Stimulated activated CD4-positive, alpha-beta T cell treated with anti-CD3 and anti-CD28 coated beads, Interleukin-15, amount 100 ng/mL, for 1 hour (primary cell): ENCODE measurements at regions not wholly inside any gene's neighbourhood (a gene's known extent, or its start where the extent isn't known, plus 50 kb on each side); places are given as distances from the start of the nearest gene placed in this dataset.
"Not testable (repeated sequence)": the region's sequence is repeated elsewhere in the genome, so short reads cannot be mapped to it uniquely, and the experiment has no call there.

Source experiments
- DNase-seq, 2 donors: peaks; one replicate each; pipeline ENCODE4 v3.0.0-alpha.2; 2020; ENCODE audit warnings: low read depth in 1 of 2, low spot score in 1 of 2

DNA sequence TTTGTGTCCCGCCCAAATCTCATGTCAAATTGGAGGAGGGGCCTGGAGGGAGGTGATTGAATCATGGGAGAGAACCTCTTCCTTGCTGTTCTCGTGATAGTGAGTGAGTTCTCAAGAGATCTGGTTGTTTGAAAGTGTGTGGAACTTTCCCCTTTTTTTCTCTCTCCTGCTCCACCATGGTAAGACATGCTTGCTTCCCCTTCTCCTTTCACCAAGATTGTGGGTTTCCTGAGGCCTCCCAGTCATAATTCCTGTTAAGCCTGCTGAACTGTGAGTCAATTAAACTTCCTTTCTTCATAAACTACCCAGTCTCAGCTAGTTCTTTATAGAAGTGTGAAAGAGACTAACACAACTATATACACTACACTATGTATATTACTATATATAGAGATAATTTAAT, 697.8 kb upstream of the HS3ST1 start:
- DNase-seq: no peak

- no peak for DNase-seq
Observed at GRCh38 chr4:12124138-12124537, 695.4 kb upstream of the HS3ST1 start.

- DNase-seq: no peak
Observed at GRCh38 chr4:12123707-12124106, 695.0 kb upstream of the HS3ST1 start.

DNA sequence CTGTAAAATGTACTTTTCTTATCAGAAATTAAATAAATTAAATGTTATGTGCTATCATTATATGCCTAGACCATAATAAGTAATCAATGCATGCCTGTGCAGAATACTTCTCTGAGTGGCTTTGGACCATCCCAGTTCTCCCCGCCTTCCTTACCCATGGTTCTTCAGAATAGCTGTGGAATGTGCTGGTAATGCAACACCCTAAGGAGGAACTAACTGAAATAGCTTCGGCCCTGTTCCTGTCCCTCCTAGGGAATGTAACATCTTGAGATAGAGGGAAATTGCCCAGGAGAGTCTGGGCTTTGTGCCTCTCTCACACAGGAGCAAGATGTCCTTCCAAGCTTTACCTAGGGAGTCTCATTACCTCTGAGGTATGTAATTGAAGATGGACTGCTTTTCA, 693.6 kb upstream of the HS3ST1 start:
- DNase-seq: no peak

DNA sequence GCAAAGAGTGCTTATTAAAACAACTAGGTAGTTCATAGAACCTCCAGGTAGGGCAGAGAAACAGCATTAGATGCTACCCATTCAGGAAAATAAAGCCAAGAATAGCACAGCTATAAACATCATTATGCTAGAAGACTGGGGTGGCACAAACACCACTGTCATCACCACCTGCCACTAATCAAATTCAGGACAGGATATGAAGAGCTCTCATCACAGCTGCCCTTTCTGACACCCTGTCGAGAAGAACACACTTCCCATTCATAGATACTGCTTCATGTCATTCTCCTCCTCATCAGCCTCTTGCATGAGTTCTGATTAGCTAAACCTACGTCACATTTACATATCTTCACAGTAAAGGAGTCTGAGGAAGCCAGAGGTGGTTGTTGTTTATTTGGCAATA, 692.3 kb upstream of the HS3ST1 start:
- DNase-seq: no peak

- DNase-seq: no peak
Observed at GRCh38 chr4:12118651-12119213, 690.0 kb upstream of the HS3ST1 start.

DNA sequence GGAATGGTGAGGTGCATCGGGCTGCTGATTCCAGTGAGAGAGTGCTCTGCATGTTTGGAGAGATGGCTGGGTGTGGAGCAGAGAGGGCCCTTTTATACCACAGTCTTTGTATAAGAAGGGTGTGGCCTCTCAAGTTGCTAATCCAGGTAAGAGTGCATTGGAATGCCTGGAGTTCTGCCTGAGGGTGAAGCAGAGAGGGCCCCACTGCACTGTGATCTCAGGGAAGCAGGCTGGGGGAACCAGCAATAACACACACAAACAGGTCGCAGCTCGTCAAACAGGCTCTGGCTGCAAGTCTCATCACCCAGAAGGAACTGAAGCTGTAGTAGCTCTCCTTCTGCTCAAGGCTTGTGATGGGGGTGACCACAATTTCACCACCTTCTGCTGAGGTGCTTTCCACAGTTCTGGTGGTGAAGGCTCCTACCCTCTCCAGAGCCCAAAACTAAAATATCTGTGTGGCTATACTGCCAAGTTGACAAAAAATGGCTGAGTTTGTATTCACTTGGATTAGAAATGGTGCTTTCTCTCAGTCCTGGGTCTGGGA, 687.4 kb upstream of the HS3ST1 start:
- no peak for DNase-seq

DNA sequence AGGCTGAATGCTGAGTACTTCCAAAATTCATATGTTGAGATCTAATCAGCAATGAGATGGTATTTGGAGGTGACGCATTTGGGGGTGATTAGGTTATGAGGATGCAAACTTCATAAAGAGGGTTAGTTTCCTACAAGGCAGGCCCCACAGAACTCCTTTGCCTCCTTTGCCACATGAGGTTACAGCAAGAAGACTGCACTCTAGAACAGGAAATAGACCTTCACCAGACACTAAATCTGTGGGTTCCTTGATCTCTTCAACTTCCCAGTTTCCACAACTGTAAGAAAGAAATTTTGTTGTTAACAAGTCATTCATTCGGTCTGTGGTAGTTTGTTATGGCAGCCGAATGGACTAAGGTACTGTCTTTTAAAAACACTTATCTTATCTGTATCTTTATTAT, 681.9 kb upstream of the HS3ST1 start:
- DNase-seq: no peak

DNA sequence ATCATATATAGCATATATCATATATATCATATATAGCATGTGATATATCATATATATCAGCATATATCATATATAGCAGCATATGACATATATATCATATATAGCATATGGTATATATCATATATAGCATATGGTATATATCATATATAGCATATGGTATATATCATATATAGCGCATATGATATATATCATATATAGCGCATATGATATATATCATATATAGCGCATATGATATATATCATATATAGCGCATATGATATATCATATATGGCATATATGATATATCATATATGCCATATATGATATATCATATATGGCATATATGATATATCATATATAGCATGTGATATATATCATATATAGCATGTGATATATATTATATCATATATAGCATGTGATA, 680.4 kb upstream of the HS3ST1 start:
- DNase-seq: not testable (repeated sequence)

DNA sequence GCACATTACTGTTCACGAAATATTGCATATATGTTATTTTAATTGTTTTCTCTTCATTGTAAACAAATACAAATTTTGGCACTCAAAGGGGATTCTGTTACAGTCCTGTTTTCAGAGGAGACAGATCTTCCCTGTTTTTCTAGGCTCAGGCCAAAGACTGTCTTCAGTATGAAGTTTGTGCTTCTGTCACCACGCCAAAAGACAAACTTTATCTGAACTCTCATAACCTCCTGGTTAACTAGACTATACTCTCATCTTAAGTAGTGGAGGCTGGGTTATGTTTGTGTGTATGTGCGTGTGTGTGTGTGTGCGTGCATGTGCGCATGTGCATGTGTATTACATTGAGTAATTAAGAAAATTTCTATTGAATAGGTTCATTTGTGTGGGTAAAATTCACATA, 676.8 kb upstream of the HS3ST1 start:
- DNase-seq: no peak

GRCh38 chr4:12089920-12090319, 661.2 kb upstream of the HS3ST1 start:
- DNase-seq: not testable (repeated sequence)

GRCh38 chr4:12084690-12085089, 656.0 kb upstream of the HS3ST1 start:
- no peak for DNase-seq

DNA sequence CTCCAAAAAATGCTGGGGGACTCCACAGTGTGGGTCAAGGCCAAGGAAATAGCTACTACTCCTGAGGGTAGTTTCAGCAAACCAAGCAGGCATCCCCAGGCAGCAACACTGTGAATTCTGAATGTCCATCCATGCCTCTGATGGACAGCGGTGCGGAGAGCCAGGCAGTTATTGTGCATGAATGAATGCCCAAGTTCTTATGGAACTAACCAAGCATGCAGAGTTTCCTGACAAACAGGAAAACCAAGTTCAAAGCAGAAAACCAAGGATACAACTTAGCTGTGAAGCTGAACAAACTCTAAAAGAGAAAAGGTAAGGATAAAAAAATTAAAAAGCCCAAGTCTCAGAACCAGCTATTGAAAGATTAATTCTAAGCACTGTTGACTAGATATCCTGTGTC, 642.6 kb upstream of the HS3ST1 start:
- no peak for DNase-seq

- DNase-seq: no peak
Observed at GRCh38 chr4:12053966-12054365, 625.3 kb upstream of the HS3ST1 start.

GRCh38 chr4:12053556-12053955, 624.9 kb upstream of the HS3ST1 start:
- no peak for DNase-seq

GRCh38 chr4:12050357-12050756, 621.7 kb upstream of the HS3ST1 start:
- no peak for DNase-seq

DNA sequence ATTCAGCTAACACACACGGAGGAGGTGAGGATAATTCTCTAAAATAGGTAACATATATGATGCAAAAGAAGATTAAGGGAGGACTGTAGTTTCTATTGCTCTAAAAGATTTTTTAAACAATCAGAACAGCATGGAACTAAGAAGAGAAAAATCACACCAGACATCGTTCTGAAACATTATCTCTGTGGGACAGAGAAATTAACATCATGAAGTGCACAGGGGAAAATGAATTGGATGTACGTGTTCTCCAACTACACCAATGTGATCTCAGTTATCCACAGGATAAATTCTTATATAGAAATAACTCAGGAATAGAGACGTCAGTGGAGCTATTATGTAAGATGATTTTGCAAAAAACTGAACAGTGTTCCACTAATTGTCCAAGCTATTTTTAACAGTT, 614.1 kb upstream of the HS3ST1 start:
- no peak for DNase-seq

- DNase-seq: no peak
Observed at GRCh38 chr4:12041828-12042227, 613.1 kb upstream of the HS3ST1 start.

- no peak for DNase-seq
Observed at GRCh38 chr4:12036450-12036849, 607.8 kb upstream of the HS3ST1 start.

DNA sequence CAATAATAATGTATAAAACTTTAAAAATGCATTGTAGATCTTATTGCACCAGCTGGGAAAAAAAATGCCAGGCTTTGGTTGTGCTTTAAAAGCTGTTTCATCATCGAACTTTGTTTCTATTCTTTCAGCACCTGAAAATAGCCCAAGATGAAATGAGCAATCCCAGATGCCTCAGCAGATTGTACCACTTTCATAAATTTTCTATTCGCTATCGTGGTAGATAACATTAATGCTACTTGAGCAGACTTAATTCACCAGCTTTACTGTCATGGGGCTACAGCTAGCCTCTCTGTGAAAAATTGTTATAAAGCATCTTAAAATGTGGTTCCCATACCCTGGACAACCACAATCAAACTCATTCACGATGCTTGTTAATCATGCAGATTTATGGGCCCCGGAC, 599.6 kb upstream of the HS3ST1 start:
- no peak for DNase-seq

DNA sequence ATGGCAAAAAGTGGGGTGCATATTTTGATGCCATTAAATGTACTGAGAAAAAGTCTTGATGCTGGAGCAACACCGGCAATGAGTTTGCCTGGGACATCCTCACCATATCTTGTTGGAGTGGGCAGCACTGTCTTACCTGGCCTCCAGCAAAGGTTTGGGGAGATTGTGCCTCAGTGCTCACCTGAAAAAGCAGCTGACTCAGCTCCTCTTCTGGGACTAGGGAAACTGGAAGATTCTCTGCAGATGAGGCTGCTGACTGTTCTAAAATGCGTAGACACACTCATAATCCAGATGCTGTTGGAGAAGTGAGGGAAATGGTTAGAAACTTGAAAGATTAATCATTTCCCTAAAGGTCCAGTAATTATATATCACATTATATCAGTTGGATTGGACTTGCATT, 593.7 kb upstream of the HS3ST1 start:
- no peak for DNase-seq

GRCh38 chr4:12016729-12017128, 588.0 kb upstream of the HS3ST1 start:
- no peak for DNase-seq

- no peak for DNase-seq
Observed at GRCh38 chr4:12005471-12005870, 576.8 kb upstream of the HS3ST1 start.

DNA sequence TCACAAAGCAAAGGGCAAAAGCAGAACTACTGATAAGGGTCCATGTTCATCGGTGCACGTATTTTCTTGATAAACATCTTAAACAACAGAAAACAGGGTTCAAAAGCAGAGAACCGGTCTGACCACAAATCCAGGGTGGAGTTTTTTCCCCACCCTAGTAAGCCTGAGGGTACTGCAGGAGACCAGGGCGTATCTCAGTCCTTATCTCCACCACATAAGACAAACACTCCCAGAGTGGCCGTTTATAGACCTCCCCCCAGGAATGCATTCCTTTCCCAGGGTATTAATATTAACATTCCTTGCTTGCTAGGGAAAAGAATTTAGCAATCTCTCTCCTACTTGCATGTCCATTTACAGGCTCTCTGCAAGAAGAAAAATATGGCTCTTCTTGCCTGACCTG, 567.9 kb upstream of the HS3ST1 start:
- DNase-seq: not testable (repeated sequence)
